ENCODE measurements at regions not wholly inside any gene's neighbourhood (a gene's known extent, or its start where the extent isn't known, plus 50 kb on each side); places are given as distances from the start of the nearest gene placed in this dataset.

- no peak overlapping the region for H3K27ac ChIP-seq (ENCODE audit: control insufficient read depth, insufficient read depth)
- H3K27me3 ChIP-seq (replicated peaks in 1 of 2; ENCODE audit: control insufficient read depth in 2 of 2, insufficient read depth in 2 of 2, low read length in 1 of 2): no peaks in the 10 kb centered on the region; a peak in 1 of 4 replicates
- ChIA-PET RAD21 (ENCODE audit: unreplicated experiment) (no interaction called here), CTCF (no interaction called here), POLR2A (no interaction called here), SMC1A (ENCODE audit: uncharacterized antibody, unreplicated experiment) (no interaction called here)
- H3K79me2 ChIP-seq (ENCODE audit: control insufficient read depth, insufficient read depth, low read length): no peaks in the 10 kb centered on the region
- FAIRE-seq: no peak
- H3K36me3 ChIP-seq (ENCODE audit: control insufficient read depth in 2 of 2, insufficient read depth in 2 of 2, low read length in 1 of 2): no peaks in the 10 kb centered on the region
- no TSS peak for BruUV-seq (replicated peaks)
- no peaks in the 10 kb centered on the region for H4K20me1 ChIP-seq (ENCODE audit: control insufficient read depth, insufficient read depth)
- no peak for ATAC-seq
- in situ Hi-C loops (cut with MboI) (no loop called here), intact Hi-C loops (cut with micrococcal nuclease; ENCODE audit: unreplicated experiment) (no loop called here)
- TF ChIP-seq NFIC (IDR thresholded peaks at IDR 0.05; ENCODE audit: low read depth, low read length): no peak
- H3K4me2 ChIP-seq (ENCODE audit: control insufficient read depth, insufficient read depth): no peak overlapping the region
- no peak overlapping the region for H2AFZ ChIP-seq (ENCODE audit: control insufficient read depth, low read depth, low read length)
- no peaks in the 10 kb centered on the region for H3K4me1 ChIP-seq (ENCODE audit: control insufficient read depth, insufficient read depth, low read length)
- no peak overlapping the region for H3K4me3 ChIP-seq
- H3K9ac ChIP-seq (ENCODE audit: control insufficient read depth, insufficient read depth, low read length): no peak overlapping the region
- DNase-seq (ENCODE audit: low read depth, low spot score): no peak
- no peaks in the 10 kb centered on the region for H3K9me3 ChIP-seq (replicated peaks; ENCODE audit: control insufficient read depth, insufficient read depth, low read length)
- 51% methylated on average over 6 of the region's 6 CpGs for WGBS (ENCODE audit: insufficient coverage, insufficient replicate concordance, low lambda C conversion rate, missing lambda C conversion rate)
These were observed 323.5 kb downstream of the TLE4 start for GRCh38 chr9:79895232-79895631.

- ATAC-seq: no peak
- Histone ChIP-seq H3K79me2 (ENCODE audit: control insufficient read depth, insufficient read depth, low read length) (no peaks in the 10 kb centered on the region), H3K4me1 (ENCODE audit: control insufficient read depth, insufficient read depth, low read length) (no peaks in the 10 kb centered on the region; the same call in 1 of the 2 replicates), H4K20me1 (ENCODE audit: control insufficient read depth, insufficient read depth) (no peaks in the 10 kb centered on the region), H3K9me3 (replicated peaks; ENCODE audit: control insufficient read depth, insufficient read depth, low read length) (no peaks in the 10 kb centered on the region), H3K9ac (ENCODE audit: control insufficient read depth, insufficient read depth, low read length) (no peak overlapping the region), H3K4me2 (ENCODE audit: control insufficient read depth, insufficient read depth) (no peak overlapping the region), H3K4me3 (no peak overlapping the region), H3K27me3 (replicated peaks in 1 of 2; ENCODE audit: control insufficient read depth in 2 of 2, insufficient read depth in 2 of 2, low read length in 1 of 2) (no peaks in the 10 kb centered on the region; a peak in 1 of 4 replicates), H3K36me3 (ENCODE audit: control insufficient read depth in 2 of 2, insufficient read depth in 2 of 2, low read length in 1 of 2) (no peaks in the 10 kb centered on the region), H2AFZ (ENCODE audit: control insufficient read depth, low read depth, low read length) (no peak overlapping the region), H3K27ac (ENCODE audit: control insufficient read depth, insufficient read depth) (no peak overlapping the region)
- SMC1A ChIA-PET (ENCODE audit: uncharacterized antibody, unreplicated experiment): no interaction called here
- no peak for DNase-seq (ENCODE audit: low read depth, low spot score)
- BruUV-seq (replicated peaks): no TSS peak
- no peak for TF ChIP-seq IRF3 (IDR thresholded peaks at IDR 0.05)
- TF ChIP-seq ATF2 (IDR thresholded peaks at IDR 0.05; ENCODE audit: low read length): no peak
- no peak for TF ChIP-seq POLR2A (IDR thresholded peaks at IDR 0.05; ENCODE audit: low read depth, low read length)
- TF ChIP-seq YBX1 (IDR thresholded peaks at IDR 0.05): no peak
- TF ChIP-seq CUX1 (IDR thresholded peaks at IDR 0.05; ENCODE audit: insufficient replicate concordance, low read depth, low read length): no peak
- no peak for TF ChIP-seq SIN3A (IDR thresholded peaks at IDR 0.05; ENCODE audit: low read depth, low read length)
- TF ChIP-seq ZSCAN29 (IDR thresholded peaks at IDR 0.05): no peak
- no peak for TF ChIP-seq MEF2B (IDR thresholded peaks at IDR 0.05; ENCODE audit: partially characterized antibody, poor library complexity, severe bottlenecking)
- no peak for TF ChIP-seq ZNF622 (IDR thresholded peaks at IDR 0.05)
- CTCF ChIA-PET: no interaction called here
- in situ Hi-C loops (cut with MboI) (no loop called here), intact Hi-C loops (cut with micrococcal nuclease; ENCODE audit: unreplicated experiment) (no loop called here)
- RAD21 ChIA-PET (ENCODE audit: unreplicated experiment): no interaction called here
- no peak for FAIRE-seq
- POLR2A ChIA-PET: no interaction called here
These were observed 317.6 kb downstream of the TLE4 start for GRCh38 chr9:79889369-79889768.

All from GM12878 (cell line).